ENCODE measurements at regions not wholly inside any gene's neighbourhood (a gene's known extent, or its start where the extent isn't known, plus 50 kb on each side); places are given as distances from the start of the nearest gene placed in this dataset.

GRCh38 chr18:10182009-10182624 is 268.3 kb downstream of the VAPA start:
- Histone ChIP-seq H3K27ac (ENCODE audit: low read depth, low read length) (no peak overlapping the region), H3K4me1 (ENCODE audit: control insufficient read depth, low read length) (no peaks in the 10 kb centered on the region), H3F3A (ENCODE audit: control insufficient read depth, insufficient read depth) (no peaks in the 10 kb centered on the region), H3K4me2 (ENCODE audit: low read length) (no peak overlapping the region), H3K9me3 (ENCODE audit: control insufficient read depth, insufficient read depth, low read length) (no peaks in the 10 kb centered on the region), H3K36me3 (ENCODE audit: control insufficient read depth, low read length) (no peaks in the 10 kb centered on the region), H3K79me2 (ENCODE audit: control insufficient read depth, low read length) (no peaks in the 10 kb centered on the region), H3K4me3 (ENCODE audit: low read length) (no peak overlapping the region), H3K9me2 (replicated peaks; ENCODE audit: control insufficient read depth, low read length) (no peaks in the 10 kb centered on the region), H4K20me1 (ENCODE audit: control insufficient read depth, insufficient read depth, low read depth, low read length) (no peaks in the 10 kb centered on the region), H3K27me3 (ENCODE audit: control insufficient read depth, low read length) (no peaks in the 10 kb centered on the region)
- TF ChIP-seq EZH2phosphoT487 (IDR thresholded peaks at IDR 0.05; ENCODE audit: borderline replicate concordance, low read length) (no peak), CTCF (IDR thresholded peaks at IDR 0.05; ENCODE audit: low read depth, low read length, poor library complexity, severe bottlenecking) (no peak)

GRCh38 chr18:10184776-10185175 is 269.7 kb upstream of the APCDD1 start:
- Histone ChIP-seq H3K9me3 (ENCODE audit: control insufficient read depth, insufficient read depth, low read length) (no peaks in the 10 kb centered on the region), H3K36me3 (ENCODE audit: control insufficient read depth, low read length) (no peaks in the 10 kb centered on the region), H3K4me3 (ENCODE audit: low read length) (no peak overlapping the region), H3K9me2 (replicated peaks; ENCODE audit: control insufficient read depth, low read length) (no peaks in the 10 kb centered on the region), H3F3A (ENCODE audit: control insufficient read depth, insufficient read depth) (no peaks in the 10 kb centered on the region), H3K27me3 (ENCODE audit: control insufficient read depth, low read length) (no peaks in the 10 kb centered on the region), H3K27ac (ENCODE audit: low read depth, low read length) (no peak overlapping the region), H4K20me1 (ENCODE audit: control insufficient read depth, insufficient read depth, low read depth, low read length) (no peaks in the 10 kb centered on the region), H3K4me1 (ENCODE audit: control insufficient read depth, low read length) (no peaks in the 10 kb centered on the region), H3K4me2 (ENCODE audit: low read length) (no peak overlapping the region), H3K79me2 (ENCODE audit: control insufficient read depth, low read length) (no peaks in the 10 kb centered on the region)
- no peak for TF ChIP-seq EZH2phosphoT487 (IDR thresholded peaks at IDR 0.05; ENCODE audit: borderline replicate concordance, low read length)
- no peak for TF ChIP-seq CTCF (IDR thresholded peaks at IDR 0.05; ENCODE audit: low read depth, low read length, poor library complexity, severe bottlenecking)

- Histone ChIP-seq H3K4me2 (ENCODE audit: low read length) (no peak overlapping the region), H3K9me2 (replicated peaks; ENCODE audit: control insufficient read depth, low read length) (no peaks in the 10 kb centered on the region), H3K27ac (ENCODE audit: low read depth, low read length) (no peak overlapping the region), H3K36me3 (ENCODE audit: control insufficient read depth, low read length) (no peaks in the 10 kb centered on the region), H3K9me3 (ENCODE audit: control insufficient read depth, insufficient read depth, low read length) (no peaks in the 10 kb centered on the region), H3F3A (ENCODE audit: control insufficient read depth, insufficient read depth) (no peaks in the 10 kb centered on the region), H3K4me3 (ENCODE audit: low read length) (no peak overlapping the region), H4K20me1 (ENCODE audit: control insufficient read depth, insufficient read depth, low read depth, low read length) (no peaks in the 10 kb centered on the region), H3K27me3 (ENCODE audit: control insufficient read depth, low read length) (no peaks in the 10 kb centered on the region), H3K4me1 (ENCODE audit: control insufficient read depth, low read length) (no peaks in the 10 kb centered on the region), H3K79me2 (ENCODE audit: control insufficient read depth, low read length) (no peaks in the 10 kb centered on the region)
- TF ChIP-seq CTCF (IDR thresholded peaks at IDR 0.05; ENCODE audit: low read depth, low read length, poor library complexity, severe bottlenecking) (no peak), EZH2phosphoT487 (IDR thresholded peaks at IDR 0.05; ENCODE audit: borderline replicate concordance, low read length) (no peak)
Observed at GRCh38 chr18:10188971-10189810, 265.2 kb upstream of the APCDD1 start.
